ENCODE measurements at regions not wholly inside any gene's neighbourhood (a gene's known extent, or its start where the extent isn't known, plus 50 kb on each side); places are given as distances from the start of the nearest gene placed in this dataset.
A peak's percentile ranks its signal among the peaks of the same experiment; 100 is the strongest.

- no peak overlapping the region for H3K4me3 ChIP-seq (ENCODE audit: low read depth, low read length)
- peak; percentile 5; the same call in 1 of the 2 replicates for TF ChIP-seq CTCF (IDR thresholded peaks at IDR 0.05; ENCODE audit: borderline replicate concordance, insufficient read depth, low read depth, low read length)
Measured at GRCh38 chr7:109844362-109844761, 1246.6 kb upstream of the LRRN3 start.

GRCh38 chr7:109864230-109864629 lies 1226.7 kb upstream of the LRRN3 start:
- no peak overlapping the region for H3K4me3 ChIP-seq (ENCODE audit: low read depth, low read length)
- no peak for TF ChIP-seq CTCF (IDR thresholded peaks at IDR 0.05; ENCODE audit: borderline replicate concordance, insufficient read depth, low read depth, low read length)

- no peak overlapping the region for H3K4me3 ChIP-seq (ENCODE audit: low read depth, low read length)
- TF ChIP-seq CTCF (IDR thresholded peaks at IDR 0.05; ENCODE audit: borderline replicate concordance, insufficient read depth, low read depth, low read length) = no peak
Measured at GRCh38 chr7:109868215-109868860, 1222.6 kb upstream of the LRRN3 start.

GRCh38 chr7:109873296-109873695 lies 1217.6 kb upstream of the LRRN3 start:
- no peak overlapping the region for H3K4me3 ChIP-seq (ENCODE audit: low read depth, low read length)
- TF ChIP-seq CTCF (IDR thresholded peaks at IDR 0.05; ENCODE audit: borderline replicate concordance, insufficient read depth, low read depth, low read length) = no peak

GRCh38 chr7:109879287-109879828 lies 1211.6 kb upstream of the LRRN3 start:
- no peak overlapping the region for H3K4me3 ChIP-seq (ENCODE audit: low read depth, low read length)
- TF ChIP-seq CTCF (IDR thresholded peaks at IDR 0.05; ENCODE audit: borderline replicate concordance, insufficient read depth, low read depth, low read length) = no peak

- no peak for TF ChIP-seq CTCF (IDR thresholded peaks at IDR 0.05; ENCODE audit: borderline replicate concordance, insufficient read depth, low read depth, low read length)
- no peak overlapping the region for H3K4me3 ChIP-seq (ENCODE audit: low read depth, low read length)
Measured at GRCh38 chr7:109890622-109891021, 1200.3 kb upstream of the LRRN3 start.

GRCh38 chr7:109893231-109893630 lies 1197.7 kb upstream of the LRRN3 start:
- H3K4me3 ChIP-seq (ENCODE audit: low read depth, low read length) = no peak overlapping the region
- no peak for TF ChIP-seq CTCF (IDR thresholded peaks at IDR 0.05; ENCODE audit: borderline replicate concordance, insufficient read depth, low read depth, low read length)

All from GM12875 (cell line).